Right renal cortex interstitium (tissue), 3 donors: ENCODE measurements at regions not wholly inside any gene's neighbourhood (a gene's known extent, or its start where the extent isn't known, plus 50 kb on each side); places are given as distances from the start of the nearest gene placed in this dataset.
A peak's percentile ranks its signal among the peaks of the same experiment; 100 is the strongest.

Experiments used
- DNase-seq, 3 donors: peaks; one replicate each; pipeline ENCODE4 v3.0.0-alpha.2; 2013; ENCODE audit warnings: low read depth in 3 of 3, low spot score in 2 of 3

- no peak for DNase-seq
Measured at GRCh38 chr11:70751142-70751734, 352.9 kb downstream of the CTTN start.

- peak; percentile 25 to 47 (median 47) for DNase-seq
Measured at GRCh38 chr11:70755410-70756158, 357.3 kb downstream of the CTTN start.

DNA sequence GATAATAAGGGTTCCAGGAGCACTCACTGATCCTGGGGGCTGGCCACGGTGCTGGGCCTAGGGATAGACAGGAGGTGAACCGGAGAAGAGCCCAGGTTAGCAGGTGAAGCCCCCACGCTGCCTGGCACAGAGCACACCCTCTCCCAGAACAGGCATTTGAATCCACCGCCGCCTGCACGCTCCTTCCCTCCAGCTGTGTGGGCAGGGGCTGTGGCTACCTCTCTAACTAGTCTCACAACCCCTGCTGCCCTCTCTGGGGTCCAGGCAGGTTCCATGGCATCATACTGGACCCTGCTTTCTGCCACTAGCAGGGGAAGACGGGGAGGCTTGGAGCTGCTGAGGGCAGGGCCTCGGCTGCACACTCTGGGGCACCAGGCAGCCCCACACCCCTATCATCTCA lies 358.0 kb downstream of the CTTN start:
- DNase-seq: no peak

DNA sequence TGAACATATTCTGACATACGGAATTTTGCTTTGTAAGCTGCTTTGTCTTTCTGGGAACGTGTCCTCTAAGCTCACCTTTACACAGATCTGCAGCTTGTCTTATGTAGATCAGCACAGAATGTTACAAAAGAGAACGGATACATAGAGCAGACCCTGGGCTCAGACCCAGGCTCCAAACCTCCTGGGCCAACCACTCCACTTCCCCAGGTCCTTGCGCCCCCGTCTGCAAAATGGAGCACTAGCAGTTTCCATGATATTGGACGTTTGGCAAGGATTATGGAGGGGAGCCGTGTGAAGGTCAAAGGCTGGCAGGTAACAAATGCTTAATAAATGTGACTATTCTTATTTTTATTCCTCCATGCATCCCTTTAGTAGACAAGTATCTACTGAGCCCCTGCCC lies 358.4 kb downstream of the CTTN start:
- no peak for DNase-seq

GRCh38 chr11:70757241-70757640 lies 358.9 kb downstream of the CTTN start:
- DNase-seq: no peak

DNA sequence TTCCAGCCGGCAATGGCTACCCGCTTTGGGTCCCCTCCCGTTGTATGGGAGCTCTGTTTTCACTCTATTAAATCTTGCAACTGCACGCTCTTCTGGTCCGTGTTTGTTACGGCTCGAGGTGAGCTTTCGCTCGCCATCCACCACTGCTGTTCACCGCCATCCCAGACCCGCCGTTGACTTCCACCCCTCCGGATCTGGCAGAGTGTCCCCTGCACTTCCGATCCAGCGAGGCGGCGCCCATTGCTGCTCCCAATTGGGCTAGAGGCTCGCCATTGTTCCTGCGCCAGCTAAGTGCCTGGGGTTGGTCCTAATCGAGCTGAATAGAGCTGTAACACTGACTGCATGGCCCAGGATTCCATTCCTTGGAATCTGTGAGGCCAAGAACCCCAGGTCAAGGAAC lies 359.9 kb downstream of the CTTN start:
- DNase-seq: no peak

DNA sequence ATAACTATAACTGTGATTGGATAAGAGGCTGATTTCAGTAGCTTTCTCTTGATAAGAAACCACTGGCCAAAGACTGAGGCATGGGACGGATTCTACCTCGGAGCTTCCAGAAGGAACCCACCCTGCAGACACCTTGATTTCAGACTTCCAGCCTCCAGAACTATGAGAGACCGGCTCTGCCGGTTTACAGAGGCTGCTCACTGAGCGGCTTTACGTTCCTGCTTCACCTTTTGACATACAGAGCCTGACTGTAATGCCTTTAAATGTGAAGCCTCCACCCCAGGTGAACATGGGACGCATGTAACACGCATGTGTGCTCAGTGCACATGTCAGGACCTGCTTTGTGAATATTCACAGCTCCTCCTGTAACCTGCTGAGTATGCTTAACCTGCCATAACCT lies 361.5 kb downstream of the CTTN start:
- no peak for DNase-seq

DNA sequence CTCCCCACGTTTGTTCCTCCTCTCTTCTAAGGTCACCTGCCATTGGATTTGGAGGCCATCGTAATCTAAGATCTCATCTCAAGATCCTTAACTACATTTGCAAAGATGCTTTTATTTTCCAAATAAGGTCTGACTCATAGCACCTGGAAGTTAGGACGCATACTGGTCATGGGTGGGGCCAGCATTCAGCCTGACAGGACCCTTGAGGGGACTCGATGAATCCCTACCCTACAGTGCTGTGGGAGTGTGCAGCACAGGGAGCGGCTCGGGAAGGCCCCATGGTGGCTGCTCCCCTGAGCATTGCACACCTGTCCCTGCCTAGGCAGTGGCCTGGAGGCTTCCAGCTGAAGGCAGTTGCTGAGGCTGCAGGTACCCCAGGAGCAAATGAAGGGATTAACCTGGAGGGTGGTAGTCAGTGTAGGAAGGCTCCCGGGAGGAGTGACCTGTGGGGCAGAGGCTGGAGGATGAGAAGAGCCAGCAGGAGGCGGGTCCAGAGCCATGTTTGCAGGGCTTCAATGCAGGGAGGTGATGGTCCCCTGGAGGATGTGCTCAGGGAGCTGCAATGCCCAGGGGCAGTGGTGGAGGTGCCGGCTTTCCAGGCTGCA lies 362.2 kb downstream of the CTTN start:
- DNase-seq: no peak

GRCh38 chr11:70761094-70761907 lies 363.0 kb downstream of the CTTN start:
- no peak for DNase-seq

DNA sequence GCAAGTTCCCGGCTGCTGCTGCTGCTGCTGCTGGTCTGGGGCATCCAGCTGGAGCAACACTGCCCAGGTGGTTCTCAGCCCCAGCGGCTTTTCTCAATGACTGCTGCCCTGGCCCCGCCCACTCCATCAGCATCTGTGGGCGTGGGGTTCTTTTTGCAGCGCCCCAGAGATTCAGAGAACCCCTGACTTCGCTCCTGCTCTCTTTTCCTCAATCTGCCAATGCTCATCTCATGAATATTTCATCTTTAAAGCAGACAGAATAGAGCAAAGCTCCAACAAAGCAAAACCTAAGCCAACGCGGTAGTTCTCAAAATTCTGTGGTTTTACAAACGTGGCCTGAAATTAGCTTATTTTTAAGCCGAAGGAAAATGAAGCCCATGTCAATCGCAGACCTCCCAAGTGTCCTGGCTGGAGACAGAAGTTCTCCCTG lies 363.6 kb downstream of the CTTN start:
- DNase-seq: no peak

DNA sequence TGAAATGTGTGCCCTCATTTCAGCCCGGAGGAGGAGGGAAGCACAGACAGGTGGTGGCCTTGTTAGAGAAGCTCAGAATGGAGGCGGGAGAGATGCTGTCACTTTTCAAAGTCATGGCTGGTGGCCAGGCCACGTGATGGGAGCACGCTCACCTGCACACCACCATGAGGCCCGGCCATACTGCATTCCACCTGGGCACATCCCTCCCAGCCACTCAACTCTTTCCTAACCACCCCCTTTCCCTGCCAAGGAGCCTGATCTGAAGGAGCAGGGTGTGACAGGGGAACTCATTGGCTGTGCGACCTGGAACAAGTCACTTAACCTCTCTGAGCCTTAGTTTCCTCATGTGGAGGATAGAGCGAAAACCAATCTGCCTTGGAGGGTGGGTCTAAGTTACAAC lies 364.5 kb downstream of the CTTN start:
- DNase-seq: no peak

DNA sequence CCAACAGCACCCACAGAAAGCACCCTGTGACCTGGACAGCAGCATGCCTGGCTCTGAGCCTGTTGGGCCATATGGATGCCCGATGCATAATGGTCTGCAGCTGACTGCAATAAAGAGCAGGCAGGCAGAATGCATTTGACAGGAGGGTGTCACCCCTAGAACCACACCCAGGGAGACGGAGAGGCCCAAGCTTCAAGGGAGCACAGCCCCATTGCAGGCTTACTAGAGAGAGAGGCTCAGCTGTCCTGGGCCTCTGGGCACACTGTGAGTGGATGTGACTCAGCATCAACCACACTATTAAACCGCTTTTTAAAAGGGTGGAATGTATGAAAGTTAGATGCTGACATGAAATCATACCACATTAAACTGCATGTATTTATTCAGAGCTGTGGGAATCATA lies 365.3 kb downstream of the CTTN start:
- no peak for DNase-seq

DNA sequence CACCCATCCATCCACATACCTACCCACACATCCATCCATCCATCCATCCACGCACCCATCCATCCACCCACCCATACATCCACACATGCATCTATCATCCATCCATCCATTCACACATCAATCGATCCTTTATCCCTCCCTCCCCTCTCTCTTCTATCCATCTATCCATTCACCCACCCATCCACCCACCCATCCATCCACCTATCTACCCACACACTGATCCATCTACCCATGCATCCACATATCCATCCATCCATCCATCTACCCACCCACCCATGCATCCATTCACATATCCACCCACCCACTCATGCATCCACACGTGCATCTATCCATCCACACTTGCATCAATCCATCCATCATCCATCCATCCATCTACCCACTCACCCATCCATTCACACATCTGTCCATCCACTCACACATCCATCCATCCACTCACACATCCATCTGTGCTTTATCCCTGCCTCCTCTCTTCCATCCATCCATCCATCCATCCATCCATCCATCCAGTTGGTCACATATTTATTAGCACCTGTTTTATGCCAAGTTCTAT lies 366.1 kb downstream of the CTTN start:
- no peak for DNase-seq

GRCh38 chr11:70766901-70767300 lies 368.6 kb downstream of the CTTN start:
- no peak for DNase-seq

- no peak for DNase-seq
Measured at GRCh38 chr11:70768346-70769095, 370.2 kb downstream of the CTTN start.

DNA sequence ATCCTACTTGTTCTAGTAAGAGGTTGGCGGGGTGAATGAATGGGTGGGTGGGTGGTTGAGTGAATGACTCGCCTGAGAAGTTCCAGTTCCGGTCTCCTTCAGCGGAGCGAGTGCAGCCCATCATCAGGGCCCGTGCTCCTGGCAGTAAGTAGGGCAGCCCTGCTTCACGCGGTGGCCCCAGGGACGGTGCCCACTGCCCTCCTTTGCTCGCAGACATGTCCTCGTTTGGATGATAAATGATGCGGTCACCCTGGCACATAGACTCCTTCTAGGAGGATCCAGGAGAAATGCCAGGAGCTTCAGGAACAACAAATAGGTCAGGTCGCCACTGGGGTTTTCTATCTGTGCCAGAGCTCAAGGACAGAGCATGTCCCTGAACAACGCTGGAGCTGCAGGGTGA lies 370.8 kb downstream of the CTTN start:
- DNase-seq: no peak

DNA sequence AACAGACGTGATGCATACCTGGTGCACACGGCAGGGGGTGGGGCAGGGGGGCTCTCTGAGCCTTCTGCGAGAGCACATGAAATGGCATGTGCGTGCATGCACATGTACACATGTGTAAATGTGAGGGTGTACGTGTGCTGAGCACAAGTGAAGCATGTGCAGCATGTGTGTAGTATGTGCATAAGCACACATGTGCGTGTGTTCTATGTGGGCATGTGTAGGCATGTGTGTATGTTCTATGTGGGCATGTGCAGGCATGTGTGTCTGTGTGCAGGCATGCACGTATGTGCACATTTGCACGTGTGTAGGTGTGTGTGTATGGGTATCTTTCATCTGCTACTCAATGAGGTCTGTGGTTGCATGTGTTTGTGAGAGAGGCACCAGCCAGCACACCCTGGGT lies 371.2 kb downstream of the CTTN start:
- DNase-seq: no peak

DNA sequence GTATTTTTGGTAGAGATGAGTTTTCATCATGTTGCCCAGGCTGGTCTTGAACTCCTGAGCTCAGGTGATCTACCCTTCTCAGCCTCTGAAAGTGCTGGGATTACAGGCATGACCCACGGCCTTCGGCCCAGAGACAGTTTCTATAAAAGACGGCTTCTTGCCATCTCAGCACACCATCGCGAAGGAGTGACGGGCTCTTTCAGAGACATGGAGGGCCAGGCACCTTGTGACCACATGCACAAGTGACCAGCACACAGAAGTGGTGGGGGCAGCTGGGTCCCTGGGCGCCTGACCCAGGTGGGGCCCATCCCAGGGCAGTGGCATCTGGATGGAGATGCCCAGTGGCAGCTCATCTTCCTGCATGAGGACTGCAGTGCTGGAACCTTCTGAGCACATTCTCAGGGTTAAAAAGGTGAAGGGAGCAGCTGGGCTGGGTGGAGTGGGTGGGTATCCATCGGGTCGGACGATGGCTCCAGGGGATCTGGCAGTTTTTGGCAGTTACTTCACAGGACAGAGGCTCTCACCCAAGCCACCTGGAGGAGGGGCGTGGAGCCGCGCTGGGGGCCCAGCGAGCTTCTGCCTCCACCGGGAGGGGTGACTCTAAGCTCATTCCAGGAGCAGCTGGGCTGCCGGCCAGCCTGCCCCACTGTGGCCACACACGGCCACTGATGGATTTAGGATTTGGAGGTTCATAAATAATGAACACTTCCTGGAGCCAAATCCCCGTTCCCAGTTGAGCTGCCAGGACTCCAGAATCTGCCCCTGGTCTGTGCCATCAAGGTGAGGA lies 373.0 kb downstream of the CTTN start:
- DNase-seq: no peak

DNA sequence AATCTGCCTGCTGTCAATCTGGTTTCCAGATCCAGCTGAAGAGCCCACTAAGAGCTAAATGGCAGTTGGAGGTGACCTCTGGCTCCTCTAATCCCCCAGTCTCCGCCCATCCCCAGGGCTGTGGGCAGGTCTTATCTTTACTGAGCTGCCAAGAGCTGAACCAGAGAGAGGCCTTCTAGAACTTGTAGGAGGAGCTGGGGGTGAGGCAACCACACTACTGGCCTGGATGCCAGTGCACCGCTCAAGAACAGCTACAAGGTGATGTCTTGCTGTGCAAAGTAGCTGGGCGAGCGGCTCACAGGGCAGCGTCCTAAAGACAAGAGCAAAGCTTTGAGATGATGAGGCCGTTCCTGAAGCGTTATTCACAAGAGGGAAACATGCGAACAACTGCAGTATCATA lies 374.6 kb downstream of the CTTN start:
- no peak for DNase-seq
